Ovary (tissue), 7 donors: ENCODE measurements at regions not wholly inside any gene's neighbourhood (a gene's known extent, or its start where the extent isn't known, plus 50 kb on each side); places are given as distances from the start of the nearest gene placed in this dataset.

Experiments
- DNase-seq, 5 donors: peaks; one replicate each; pipeline ENCODE4 v3.0.0-alpha.2; 2019 to 2020
- H3K27ac ChIP-seq, 2 donors: fragments of 200-600 bp; one replicate each; pipeline versions ENCODE4 v1.5.1 to v1.8.0; 2019 to 2022
- H3K27me3 ChIP-seq: fragments of 200-600 bp; one replicate; pipeline ENCODE4 v1.8.0; 2022
- H3K36me3 ChIP-seq: fragments of 200-600 bp; sonication (generic); one replicate; pipeline ENCODE4 v1.5.1; 2019
- H3K4me1 ChIP-seq: one replicate; pipeline ENCODE4 v1.8.1; 2013; ENCODE audit warnings: mild to moderate bottlenecking, moderate library complexity; ENCODE audit not compliant: insufficient read depth
- H3K4me3 ChIP-seq: fragments of 200-600 bp; sonication (generic); one replicate; pipeline ENCODE4 v1.5.1; 2017
- H3K9me3 ChIP-seq, 2 donors: fragments of 200-600 bp in 1 of 2; sonication (generic) in 1 of 2; one replicate each; pipeline versions ENCODE4 v1.5.1 to v1.8.1; 2013 to 2019; ENCODE audit warnings: mild to moderate bottlenecking in 1 of 2, moderate library complexity in 1 of 2
- CTCF ChIP-seq, 3 donors: fragments of 450-650 bp in 2 of 3; fragments of 200-600 bp in 1 of 3; IDR thresholded peaks; one replicate each; pipeline versions ENCODE4 v1.5.1 to v1.8.0; 2016 to 2022; ENCODE audit warnings: antibody characterized with exemption in 3 of 3, mild to moderate bottlenecking in 1 of 3
- EP300 ChIP-seq: sonication (generic); formaldehyde crosslinking; IDR thresholded peaks from one replicate; pipeline ENCODE4 v1.6.1; 2017; ENCODE audit warnings: antibody characterized with exemption
- POLR2A ChIP-seq: fragments of 450-650 bp; IDR thresholded peaks from one replicate; pipeline ENCODE4 v1.6.1; 2017; ENCODE audit warnings: antibody characterized with exemption, mild to moderate bottlenecking, moderate library complexity
- WGBS, 3 donors: extraction: QIAGEN DNeasy Blood & Tissue Kit in 1 of 3; methylation state at CpG; one replicate each; pipeline versions ENCODE4 v1.1.5 to v1.1.7; 2013 to 2017; 5-methylcytosine and 5-hydroxymethylcytosine counted together
- intact Hi-C, 4 donors: fragments of 100-400 bp; cut with DNase I; formaldehyde crosslinking; loops; one replicate each; pipeline versions ENCODE4 v1.11.0 to v1.15.1; 2022 to 2023
- donor health status: DM: no; HTN: no; CAD: no; lungs with moderate emphysema.
- donor health status: DM: no; HTN: no; CAD: no.
- donor health status: Bipolar disorder and iron deficiency.
- donor health status: DM: no; HTN: no; CAD: no.
- donor health status: DM: yes; HTN: yes; CAD: no.

GRCh38 chr19:30626626-30626966, 254.4 kb downstream of the ZNF536 start:
- Histone ChIP-seq H3K9me3 (no peaks in the 10 kb centered on the region), H3K27ac (no peak overlapping the region), H3K4me1 (no peaks in the 10 kb centered on the region), H3K27me3 (no peaks in the 10 kb centered on the region), H3K36me3 (no peaks in the 10 kb centered on the region), H3K4me3 (no peak overlapping the region)
- TF ChIP-seq POLR2A (no peak), EP300 (no peak), CTCF (IDR thresholded peaks at IDR 0.05) (no peak)
- 60 to 70% (median 67%) methylated on average over 19 of the region's 19 CpGs for WGBS, 3 donors
- no peak for DNase-seq
- intact Hi-C loops: no loop called here

- 38 to 49% (median 40%) methylated on average over 15 of the region's 15 CpGs for WGBS, 3 donors
- intact Hi-C loops: no loop called here
- no peaks in the 10 kb centered on the region for H3K4me1 ChIP-seq
Measured at GRCh38 chr19:30625947-30626625, 253.9 kb downstream of the ZNF536 start.

GRCh38 chr19:30622276-30622675, 250.1 kb downstream of the ZNF536 start:
- TF ChIP-seq POLR2A (no peak), CTCF (IDR thresholded peaks at IDR 0.05) (no peak), EP300 (no peak)
- H3K4me3 ChIP-seq: no peak overlapping the region
- no peak overlapping the region for H3K27ac ChIP-seq
- no peaks in the 10 kb centered on the region for H3K36me3 ChIP-seq
- no peaks in the 10 kb centered on the region for H3K4me1 ChIP-seq
- H3K9me3 ChIP-seq: no peaks in the 10 kb centered on the region
- intact Hi-C loops: no loop called here
- no peak for DNase-seq
- no peaks in the 10 kb centered on the region for H3K27me3 ChIP-seq
- 94 to 99% (median 97%) methylated on average over 5 of the region's 5 CpGs for WGBS, 3 donors

More at GRCh38 chr19:30625947-30626625, 253.9 kb downstream of the ZNF536 start:
- no peaks in the 10 kb centered on the region for H3K27me3 ChIP-seq
- no peaks in the 10 kb centered on the region for H3K36me3 ChIP-seq
- no peak overlapping the region for H3K27ac ChIP-seq
- no peak overlapping the region for H3K4me3 ChIP-seq
- TF ChIP-seq EP300 (no peak), CTCF (IDR thresholded peaks at IDR 0.05) (no peak), POLR2A (no peak)
- no peak for DNase-seq
- no peaks in the 10 kb centered on the region for H3K9me3 ChIP-seq

- no peaks in the 10 kb centered on the region for H3K9me3 ChIP-seq
- TF ChIP-seq EP300: no peak
- TF ChIP-seq CTCF (IDR thresholded peaks at IDR 0.05): no peak
- no peak for TF ChIP-seq POLR2A
- H3K4me1 ChIP-seq: no peaks in the 10 kb centered on the region
- H3K27me3 ChIP-seq: no peaks in the 10 kb centered on the region
- no peak overlapping the region for H3K4me3 ChIP-seq
- DNase-seq: no peak
- H3K36me3 ChIP-seq: no peaks in the 10 kb centered on the region
- intact Hi-C loops: no loop called here
- no peak overlapping the region for H3K27ac ChIP-seq
- 16 to 33% (median 18%) methylated on average over 8 of the region's 8 CpGs for WGBS, 3 donors
Measured at GRCh38 chr19:30621326-30621920, 249.2 kb downstream of the ZNF536 start.
